GM12872 (cell line): ENCODE measurements at regions not wholly inside any gene's neighbourhood (a gene's known extent, or its start where the extent isn't known, plus 50 kb on each side); places are given as distances from the start of the nearest gene placed in this dataset.

Experiments used
- TF ChIP-seq, protein P1 (sequence below): IDR thresholded peaks from 3 replicates; pipeline ENCODE4 v1.5.1; 2011; ENCODE audit warnings: low read depth, mild to moderate bottlenecking, low read length, moderate library complexity; ENCODE audit not compliant: insufficient read depth

DNA sequence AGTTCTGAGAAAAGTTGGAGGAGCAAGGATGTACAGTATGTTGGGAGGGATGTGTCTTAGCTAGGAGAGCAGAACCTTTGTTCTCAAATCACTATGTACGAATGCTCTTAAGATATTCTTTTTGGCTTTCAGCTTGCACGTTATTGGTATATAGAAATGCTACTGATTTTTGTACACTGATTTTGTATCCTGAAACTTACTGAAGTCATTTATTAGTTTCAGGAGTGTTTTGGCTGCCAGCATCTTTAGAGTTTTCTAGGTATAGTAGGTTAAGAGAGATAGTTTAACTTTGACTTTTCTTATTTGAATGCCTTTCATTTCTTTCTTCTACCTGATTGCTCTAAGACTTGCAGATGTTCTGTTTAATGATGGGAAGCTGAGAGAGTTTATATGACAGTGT lies 442.8 kb upstream of the FBXO33 start:
- TF ChIP-seq, protein P1, sequence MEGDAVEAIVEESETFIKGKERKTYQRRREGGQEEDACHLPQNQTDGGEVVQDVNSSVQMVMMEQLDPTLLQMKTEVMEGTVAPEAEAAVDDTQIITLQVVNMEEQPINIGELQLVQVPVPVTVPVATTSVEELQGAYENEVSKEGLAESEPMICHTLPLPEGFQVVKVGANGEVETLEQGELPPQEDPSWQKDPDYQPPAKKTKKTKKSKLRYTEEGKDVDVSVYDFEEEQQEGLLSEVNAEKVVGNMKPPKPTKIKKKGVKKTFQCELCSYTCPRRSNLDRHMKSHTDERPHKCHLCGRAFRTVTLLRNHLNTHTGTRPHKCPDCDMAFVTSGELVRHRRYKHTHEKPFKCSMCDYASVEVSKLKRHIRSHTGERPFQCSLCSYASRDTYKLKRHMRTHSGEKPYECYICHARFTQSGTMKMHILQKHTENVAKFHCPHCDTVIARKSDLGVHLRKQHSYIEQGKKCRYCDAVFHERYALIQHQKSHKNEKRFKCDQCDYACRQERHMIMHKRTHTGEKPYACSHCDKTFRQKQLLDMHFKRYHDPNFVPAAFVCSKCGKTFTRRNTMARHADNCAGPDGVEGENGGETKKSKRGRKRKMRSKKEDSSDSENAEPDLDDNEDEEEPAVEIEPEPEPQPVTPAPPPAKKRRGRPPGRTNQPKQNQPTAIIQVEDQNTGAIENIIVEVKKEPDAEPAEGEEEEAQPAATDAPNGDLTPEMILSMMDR, result no peak

DNA sequence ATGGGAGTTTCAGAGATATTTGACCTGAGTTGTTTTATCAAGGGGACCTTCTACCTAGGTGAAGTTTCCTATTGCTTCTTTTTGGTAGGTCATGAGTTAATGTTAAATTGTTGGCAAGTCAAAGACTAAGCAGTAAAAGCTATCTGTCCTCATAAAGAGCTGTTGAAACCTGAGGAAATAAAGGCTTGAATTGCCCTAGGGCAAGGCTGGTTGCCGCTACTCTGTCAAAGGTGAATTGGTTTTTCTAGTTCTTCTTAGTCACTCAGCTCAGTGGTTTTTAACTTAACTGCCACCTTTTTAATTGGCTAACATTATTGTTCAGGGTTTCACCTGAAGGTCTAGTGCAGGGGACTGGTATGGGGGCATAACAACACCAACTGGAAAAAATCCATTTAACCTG lies 441.6 kb upstream of the FBXO33 start:
- TF ChIP-seq, protein P1, result no peak

DNA sequence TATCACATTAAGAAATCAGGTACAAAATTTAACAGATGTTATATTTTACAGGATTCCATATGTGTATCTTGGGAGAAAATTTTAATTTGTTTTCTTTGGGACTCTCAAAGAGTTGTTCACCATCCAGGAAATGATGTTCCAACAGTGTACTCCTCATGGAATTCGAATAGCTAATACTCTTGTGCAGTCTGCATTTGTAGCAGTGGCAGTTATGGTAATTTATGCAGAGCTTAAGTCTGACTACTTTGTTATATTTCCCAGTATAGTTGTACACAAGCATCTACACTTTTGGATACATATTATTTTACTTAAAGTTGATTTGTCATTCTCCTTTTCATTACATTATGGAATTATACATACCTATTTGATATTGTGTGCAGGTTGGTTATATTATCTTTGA lies 436.7 kb upstream of the FBXO33 start:
- TF ChIP-seq, protein P1, result no peak

DNA sequence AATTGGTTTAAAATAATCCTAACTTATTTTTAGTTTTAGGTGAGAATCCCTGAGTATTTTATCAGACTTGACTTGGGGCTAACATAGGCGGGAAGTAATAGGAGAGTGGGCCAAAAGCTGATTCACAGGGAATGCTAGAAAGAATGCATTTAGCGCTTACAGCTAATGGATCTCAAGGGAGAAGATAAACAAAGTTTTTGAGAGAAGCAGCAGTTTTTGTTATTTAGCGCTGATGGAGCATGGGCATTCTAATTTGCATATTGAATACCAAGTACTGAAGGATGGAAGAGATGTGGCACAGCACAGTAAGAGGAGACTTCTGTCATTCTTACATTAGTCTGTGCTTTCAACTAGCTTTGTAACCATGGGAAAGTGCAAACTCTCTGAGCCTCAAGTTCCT lies 436.0 kb upstream of the FBXO33 start:
- TF ChIP-seq, protein P1, result no peak

DNA sequence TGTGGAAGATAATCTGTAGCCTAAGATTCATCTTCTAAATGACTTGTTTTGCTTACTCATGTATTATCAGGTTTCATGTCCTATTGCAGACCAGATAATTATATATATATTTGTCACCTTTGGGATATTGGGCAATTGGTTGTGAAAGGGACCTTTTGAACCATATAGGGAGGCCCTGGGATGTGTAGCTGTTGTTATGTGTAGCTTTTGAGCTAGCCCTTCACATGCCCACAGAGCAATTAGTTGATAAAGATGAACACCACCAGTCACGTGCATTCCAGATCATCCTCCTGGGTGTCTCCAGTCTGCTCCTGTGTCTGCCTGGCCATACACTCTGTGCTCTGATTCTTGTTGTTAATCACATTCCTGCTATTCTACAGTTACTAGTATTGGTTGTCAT lies 431.2 kb upstream of the FBXO33 start:
- TF ChIP-seq, protein P1, result no peak

DNA sequence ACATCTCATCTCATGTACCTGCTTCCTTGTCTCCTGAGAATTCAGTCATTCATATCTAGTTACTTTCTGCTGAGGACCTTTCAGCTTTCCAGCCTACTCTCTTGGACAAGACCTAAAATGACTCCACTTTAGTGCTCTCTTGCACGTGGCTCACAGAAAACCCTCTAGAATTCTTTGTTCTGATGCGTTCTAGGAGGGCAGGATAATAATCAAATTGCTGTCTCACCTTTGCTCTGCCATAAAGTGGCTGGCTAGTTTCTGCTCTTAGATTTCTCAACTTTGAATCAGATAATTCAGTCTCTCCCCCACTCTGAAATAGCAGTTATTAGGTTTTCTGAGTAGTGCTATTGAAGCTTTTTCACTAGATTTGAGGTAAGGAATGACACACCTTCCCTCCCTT lies 429.5 kb upstream of the FBXO33 start:
- TF ChIP-seq, protein P1, result no peak

DNA sequence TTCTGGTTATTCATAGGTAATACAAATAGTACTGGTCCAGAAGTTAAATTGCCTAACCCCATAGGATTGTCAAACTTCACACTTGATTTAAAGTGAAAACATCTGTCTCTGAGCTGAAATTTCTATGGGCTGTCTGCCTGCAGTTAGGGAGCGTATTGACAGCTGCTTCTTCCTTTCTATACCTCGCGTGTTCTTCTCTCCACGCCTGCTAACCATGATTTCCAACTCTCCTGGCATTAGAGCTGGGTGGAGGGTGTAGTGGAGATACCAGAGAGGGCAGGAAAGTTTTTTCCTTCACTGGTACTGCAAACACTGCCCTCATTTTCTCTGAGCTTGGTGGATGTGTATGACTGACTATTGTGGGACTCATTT lies 429.0 kb upstream of the FBXO33 start:
- TF ChIP-seq, protein P1, result no peak
